ENCODE measurements at regions not wholly inside any gene's neighbourhood (a gene's known extent, or its start where the extent isn't known, plus 50 kb on each side); places are given as distances from the start of the nearest gene placed in this dataset.

DNA sequence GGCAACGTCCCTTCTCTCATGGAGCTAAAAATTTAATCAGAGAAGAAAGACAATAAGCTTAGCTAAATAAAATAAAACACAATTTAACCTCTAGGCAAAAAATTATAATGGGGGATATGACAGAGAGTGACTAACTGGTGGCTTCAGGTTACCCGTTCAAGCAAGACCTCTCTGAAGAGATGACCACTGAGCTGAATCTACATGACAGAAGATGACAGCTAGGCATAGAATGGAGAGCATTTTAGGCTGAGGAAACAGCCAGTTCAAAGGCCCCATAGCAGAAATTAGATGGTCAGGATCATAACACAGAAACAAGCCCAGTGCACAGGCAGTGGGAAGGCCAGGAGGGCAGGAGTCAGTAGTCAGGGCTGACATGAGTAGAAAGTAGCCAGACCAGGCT lies 1094.3 kb downstream of the VRK1 start:
- TF ChIP-seq, protein P1, sequence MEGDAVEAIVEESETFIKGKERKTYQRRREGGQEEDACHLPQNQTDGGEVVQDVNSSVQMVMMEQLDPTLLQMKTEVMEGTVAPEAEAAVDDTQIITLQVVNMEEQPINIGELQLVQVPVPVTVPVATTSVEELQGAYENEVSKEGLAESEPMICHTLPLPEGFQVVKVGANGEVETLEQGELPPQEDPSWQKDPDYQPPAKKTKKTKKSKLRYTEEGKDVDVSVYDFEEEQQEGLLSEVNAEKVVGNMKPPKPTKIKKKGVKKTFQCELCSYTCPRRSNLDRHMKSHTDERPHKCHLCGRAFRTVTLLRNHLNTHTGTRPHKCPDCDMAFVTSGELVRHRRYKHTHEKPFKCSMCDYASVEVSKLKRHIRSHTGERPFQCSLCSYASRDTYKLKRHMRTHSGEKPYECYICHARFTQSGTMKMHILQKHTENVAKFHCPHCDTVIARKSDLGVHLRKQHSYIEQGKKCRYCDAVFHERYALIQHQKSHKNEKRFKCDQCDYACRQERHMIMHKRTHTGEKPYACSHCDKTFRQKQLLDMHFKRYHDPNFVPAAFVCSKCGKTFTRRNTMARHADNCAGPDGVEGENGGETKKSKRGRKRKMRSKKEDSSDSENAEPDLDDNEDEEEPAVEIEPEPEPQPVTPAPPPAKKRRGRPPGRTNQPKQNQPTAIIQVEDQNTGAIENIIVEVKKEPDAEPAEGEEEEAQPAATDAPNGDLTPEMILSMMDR (IDR thresholded peaks at IDR 0.05; ENCODE audit: low read depth, low read length) = no peak
- TF ChIP-seq, protein P2, sequence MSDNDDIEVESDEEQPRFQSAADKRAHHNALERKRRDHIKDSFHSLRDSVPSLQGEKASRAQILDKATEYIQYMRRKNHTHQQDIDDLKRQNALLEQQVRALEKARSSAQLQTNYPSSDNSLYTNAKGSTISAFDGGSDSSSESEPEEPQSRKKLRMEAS (IDR thresholded peaks at IDR 0.05; ENCODE audit: low read depth, low read length) = no peak

All from NB4 (cell line).